ENCODE measurements at regions not wholly inside any gene's neighbourhood (a gene's known extent, or its start where the extent isn't known, plus 50 kb on each side); places are given as distances from the start of the nearest gene placed in this dataset.

GRCh38 chr10:131845505-131846239, 55.1 kb upstream of the PPP2R2D start:
- Histone ChIP-seq H3K79me1 (ENCODE audit: low read length) (no peaks in the 10 kb centered on the region), H3K79me2 (ENCODE audit: control insufficient read depth, insufficient read depth, low read length) (no peaks in the 10 kb centered on the region), H3K27me3 (ENCODE audit: insufficient read depth, low read length, poor library complexity) (no peaks in the 10 kb centered on the region), H4K8ac (ENCODE audit: low read depth, low read length) (no peak overlapping the region), H3K4me1 (ENCODE audit: control insufficient read depth, low read depth, low read length) (no peaks in the 10 kb centered on the region), H3K27ac (ENCODE audit: low read depth, low read length) (no peak overlapping the region), H3K36me3 (ENCODE audit: control insufficient read depth, insufficient read depth, low read length) (no peaks in the 10 kb centered on the region), H3K4ac (ENCODE audit: low read depth, low read length) (no peak overlapping the region), H3K4me2 (ENCODE audit: low read length) (no peak overlapping the region), H2BK5ac (ENCODE audit: low read length) (no peak overlapping the region), H4K5ac (ENCODE audit: low read length) (no peak overlapping the region), H3K23ac (ENCODE audit: low read length) (no peak overlapping the region), H3K18ac (ENCODE audit: low read length) (no peak overlapping the region), H3K56ac (ENCODE audit: low read length) (no peak overlapping the region), H2AK5ac (ENCODE audit: low read length) (no peak overlapping the region), H3K4me3 (ENCODE audit: low read length) (no peak overlapping the region), H2BK120ac (ENCODE audit: low read depth, low read length) (no peak overlapping the region), H3K9ac (ENCODE audit: low read length) (no peak overlapping the region), H2BK15ac (replicated peaks; ENCODE audit: low read depth) (no peak overlapping the region)
- WGBS (ENCODE audit: extremely low coverage, insufficient coverage, low lambda C conversion rate) = no CpG with 5 or more reads among the region's 26 CpGs
- DNase-seq = no peak

DNA sequence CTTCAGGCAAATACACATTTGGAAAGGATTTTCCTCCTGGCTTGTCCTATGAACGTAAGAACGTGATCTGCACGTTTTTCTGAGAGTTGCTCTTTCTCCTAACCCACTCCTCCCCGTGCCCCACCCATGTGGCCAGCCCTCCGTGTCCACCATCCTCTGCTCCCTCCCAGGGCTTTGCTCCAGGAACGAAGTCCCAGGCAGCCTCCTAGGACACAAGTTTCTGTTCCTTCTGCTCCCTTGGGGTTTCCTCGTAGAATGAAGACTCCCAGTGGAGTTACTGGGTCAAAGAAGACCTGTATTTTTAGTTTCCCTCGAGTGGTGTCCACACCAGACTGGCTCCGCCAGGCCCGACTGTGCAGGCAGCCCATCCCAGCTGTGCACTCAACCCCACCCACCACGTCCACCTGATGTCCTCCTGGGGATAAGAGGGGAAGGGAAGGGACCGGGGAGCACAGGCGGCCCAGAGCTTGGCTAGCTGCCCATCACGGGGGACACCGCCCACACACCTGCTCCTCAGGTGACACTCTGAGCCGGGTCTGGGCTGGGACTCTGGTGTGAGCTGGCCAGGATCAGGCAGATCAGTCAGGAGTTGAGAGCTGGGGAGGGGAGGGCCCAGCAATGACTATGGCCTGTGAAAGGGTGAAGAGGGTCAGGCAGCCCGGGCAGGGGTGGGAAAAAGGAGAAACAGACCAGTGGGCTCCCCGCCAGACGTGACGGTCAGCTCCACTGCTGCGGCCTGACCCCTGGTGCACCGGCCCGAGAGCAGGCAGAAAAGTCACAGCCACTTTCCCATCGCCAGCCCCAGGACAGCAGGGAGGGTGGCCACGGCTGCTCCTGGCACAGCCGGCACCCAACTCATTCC, 54.3 kb upstream of the PPP2R2D start:
- no peak overlapping the region for H3K18ac ChIP-seq (ENCODE audit: low read length)
- no peak overlapping the region for H2BK120ac ChIP-seq (ENCODE audit: low read depth, low read length)
- no peak overlapping the region for H3K9ac ChIP-seq (ENCODE audit: low read length)
- no peak for DNase-seq
- H3K27ac ChIP-seq (ENCODE audit: low read depth, low read length) = no peak overlapping the region
- no peaks in the 10 kb centered on the region for H3K4me1 ChIP-seq (ENCODE audit: control insufficient read depth, low read depth, low read length)
- H4K5ac ChIP-seq (ENCODE audit: low read length) = no peak overlapping the region
- WGBS (ENCODE audit: extremely low coverage, insufficient coverage, low lambda C conversion rate) = no CpG with 5 or more reads among the region's 26 CpGs
- H3K4ac ChIP-seq (ENCODE audit: low read depth, low read length) = no peak overlapping the region
- no peak overlapping the region for H2BK5ac ChIP-seq (ENCODE audit: low read length)
- H3K27me3 ChIP-seq (ENCODE audit: insufficient read depth, low read length, poor library complexity) = no peaks in the 10 kb centered on the region
- no peak overlapping the region for H3K4me2 ChIP-seq (ENCODE audit: low read length)
- H3K4me3 ChIP-seq (ENCODE audit: low read length) = no peak overlapping the region
- no peaks in the 10 kb centered on the region for H3K79me1 ChIP-seq (ENCODE audit: low read length)
- no peak overlapping the region for H3K23ac ChIP-seq (ENCODE audit: low read length)
- no peak overlapping the region for H2AK5ac ChIP-seq (ENCODE audit: low read length)
- H4K8ac ChIP-seq (ENCODE audit: low read depth, low read length) = no peak overlapping the region
- H2BK15ac ChIP-seq (replicated peaks; ENCODE audit: low read depth) = no peak overlapping the region
- no peak overlapping the region for H3K56ac ChIP-seq (ENCODE audit: low read length)
- no peaks in the 10 kb centered on the region for H3K36me3 ChIP-seq (ENCODE audit: control insufficient read depth, insufficient read depth, low read length)
- H3K79me2 ChIP-seq (ENCODE audit: control insufficient read depth, insufficient read depth, low read length) = no peaks in the 10 kb centered on the region

DNA sequence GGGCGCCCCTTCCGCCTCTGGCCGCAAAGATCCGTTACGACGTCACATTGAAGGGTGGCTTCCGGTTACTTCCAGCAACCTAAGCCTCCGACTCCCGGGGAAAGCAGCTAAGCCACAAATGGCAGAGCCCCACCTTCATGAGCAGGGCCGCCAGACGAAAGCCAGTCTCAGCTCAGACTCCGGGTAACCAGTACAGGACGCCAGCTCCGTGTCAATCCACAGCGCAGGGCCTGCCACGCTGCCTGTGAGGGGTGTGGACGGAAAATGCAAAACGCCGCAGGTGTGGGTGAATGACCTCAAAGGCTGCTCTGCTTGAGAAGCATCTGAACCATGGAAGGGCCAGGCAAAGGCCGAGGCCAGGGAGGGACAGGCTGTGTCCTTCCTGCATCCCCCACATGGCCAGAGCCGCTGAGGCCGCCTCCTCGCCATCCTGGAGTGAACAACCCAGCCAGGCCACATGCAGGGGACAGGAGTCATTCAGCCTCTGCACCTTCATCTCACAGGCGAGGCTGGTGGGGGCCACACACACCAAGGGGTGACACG, 53.5 kb upstream of the PPP2R2D start:
- Histone ChIP-seq H3K9ac (ENCODE audit: low read length) (no peak overlapping the region), H4K5ac (ENCODE audit: low read length) (no peak overlapping the region), H3K18ac (ENCODE audit: low read length) (no peak overlapping the region), H2BK15ac (replicated peaks; ENCODE audit: low read depth) (no peak overlapping the region), H3K27ac (ENCODE audit: low read depth, low read length) (no peak overlapping the region), H2BK120ac (ENCODE audit: low read depth, low read length) (no peak overlapping the region), H3K4me2 (ENCODE audit: low read length) (no peak overlapping the region), H3K4me3 (ENCODE audit: low read length) (no peak overlapping the region), H3K27me3 (ENCODE audit: insufficient read depth, low read length, poor library complexity) (no peaks in the 10 kb centered on the region), H3K79me2 (ENCODE audit: control insufficient read depth, insufficient read depth, low read length) (no peaks in the 10 kb centered on the region), H3K36me3 (ENCODE audit: control insufficient read depth, insufficient read depth, low read length) (no peaks in the 10 kb centered on the region), H3K56ac (ENCODE audit: low read length) (no peak overlapping the region), H3K4ac (ENCODE audit: low read depth, low read length) (no peak overlapping the region), H3K23ac (ENCODE audit: low read length) (no peak overlapping the region), H3K4me1 (ENCODE audit: control insufficient read depth, low read depth, low read length) (no peaks in the 10 kb centered on the region), H2BK5ac (ENCODE audit: low read length) (no peak overlapping the region), H3K79me1 (ENCODE audit: low read length) (no peaks in the 10 kb centered on the region), H2AK5ac (ENCODE audit: low read length) (no peak overlapping the region), H4K8ac (ENCODE audit: low read depth, low read length) (no peak overlapping the region)
- DNase-seq = no peak
- no CpG with 5 or more reads among the region's 25 CpGs for WGBS (ENCODE audit: extremely low coverage, insufficient coverage, low lambda C conversion rate)

DNA sequence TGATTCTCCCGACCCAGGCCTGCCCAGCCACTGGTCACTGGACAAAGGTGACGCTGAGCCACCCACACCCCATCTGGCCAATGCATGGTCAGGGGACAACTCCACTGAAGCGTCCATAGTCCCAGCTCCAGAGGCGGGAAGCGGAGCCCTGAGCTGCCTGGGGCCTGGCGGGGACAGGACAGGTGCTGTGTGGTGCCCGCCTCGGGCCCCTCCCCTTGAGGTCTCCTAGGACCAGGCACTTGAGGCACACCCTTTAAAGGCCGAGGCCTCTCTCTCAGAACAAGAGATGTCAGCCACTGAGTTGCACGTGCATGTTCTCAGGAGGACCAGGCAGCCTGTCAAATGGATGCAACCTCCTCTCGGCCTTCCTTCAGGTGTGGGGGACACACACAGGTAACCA, 52.5 kb upstream of the PPP2R2D start:
- Histone ChIP-seq H3K4me3 (ENCODE audit: low read length) (no peak overlapping the region), H3K4me1 (ENCODE audit: control insufficient read depth, low read depth, low read length) (no peaks in the 10 kb centered on the region), H4K8ac (ENCODE audit: low read depth, low read length) (no peak overlapping the region), H2BK15ac (replicated peaks; ENCODE audit: low read depth) (no peak overlapping the region), H3K18ac (ENCODE audit: low read length) (no peak overlapping the region), H3K9ac (ENCODE audit: low read length) (no peak overlapping the region), H2AK5ac (ENCODE audit: low read length) (no peak overlapping the region), H3K36me3 (ENCODE audit: control insufficient read depth, insufficient read depth, low read length) (no peaks in the 10 kb centered on the region), H3K79me2 (ENCODE audit: control insufficient read depth, insufficient read depth, low read length) (no peaks in the 10 kb centered on the region), H4K5ac (ENCODE audit: low read length) (no peak overlapping the region), H3K23ac (ENCODE audit: low read length) (no peak overlapping the region), H2BK120ac (ENCODE audit: low read depth, low read length) (no peak overlapping the region), H3K4ac (ENCODE audit: low read depth, low read length) (no peak overlapping the region), H3K27me3 (ENCODE audit: insufficient read depth, low read length, poor library complexity) (no peaks in the 10 kb centered on the region), H3K4me2 (ENCODE audit: low read length) (no peak overlapping the region), H2BK5ac (ENCODE audit: low read length) (no peak overlapping the region), H3K56ac (ENCODE audit: low read length) (no peak overlapping the region), H3K79me1 (ENCODE audit: low read length) (no peaks in the 10 kb centered on the region), H3K27ac (ENCODE audit: low read depth, low read length) (no peak overlapping the region)
- no peak for DNase-seq
- no CpG with 5 or more reads among the region's 11 CpGs for WGBS (ENCODE audit: extremely low coverage, insufficient coverage, low lambda C conversion rate)

DNA sequence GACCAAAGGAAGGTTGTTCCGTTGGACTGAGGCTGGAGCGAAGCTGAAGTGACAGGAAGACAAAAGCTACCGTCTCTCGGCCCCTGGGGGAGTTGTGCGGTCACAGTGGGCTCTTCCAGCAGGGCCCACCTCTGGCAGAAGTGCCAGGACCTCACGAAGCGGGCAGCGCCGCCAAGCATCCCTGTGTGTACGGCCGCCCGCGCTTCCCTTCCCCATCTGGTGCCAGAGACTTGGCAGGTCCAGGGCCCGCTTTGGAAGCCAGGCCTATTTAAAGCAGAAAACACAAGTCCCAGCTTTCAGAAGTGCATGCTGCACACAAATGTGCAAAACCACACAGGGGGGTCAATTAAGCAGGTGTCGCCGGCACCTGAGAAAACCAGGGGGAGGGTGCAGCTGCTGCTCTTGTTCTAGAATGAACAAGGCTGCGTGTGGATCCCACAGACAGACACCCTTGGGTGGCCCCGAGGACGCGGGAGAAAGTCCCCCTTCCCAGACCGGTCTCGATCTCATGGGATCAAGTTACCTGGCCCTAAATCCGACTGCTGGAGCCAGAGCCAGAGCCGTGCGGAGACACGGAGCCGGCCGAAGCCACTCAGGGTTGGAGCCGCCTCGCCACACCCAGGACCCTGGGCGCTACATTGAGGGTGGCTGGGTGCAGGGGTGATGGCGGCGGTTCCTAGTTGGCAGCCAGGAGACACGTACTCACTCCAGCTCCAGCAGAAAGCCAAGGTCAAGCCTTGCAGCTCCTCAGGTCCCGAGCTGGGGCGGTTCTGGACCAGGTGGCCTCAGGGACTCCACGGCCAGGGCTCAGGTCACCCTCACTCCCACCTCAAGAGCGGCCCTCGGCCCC, 51.8 kb upstream of the PPP2R2D start:
- Histone ChIP-seq H2AK5ac (ENCODE audit: low read length) (no peak overlapping the region), H3K4ac (ENCODE audit: low read depth, low read length) (no peak overlapping the region), H3K4me2 (ENCODE audit: low read length) (no peak overlapping the region), H2BK120ac (ENCODE audit: low read depth, low read length) (no peak overlapping the region), H3K36me3 (ENCODE audit: control insufficient read depth, insufficient read depth, low read length) (no peaks in the 10 kb centered on the region), H3K79me1 (ENCODE audit: low read length) (no peaks in the 10 kb centered on the region), H2BK15ac (replicated peaks; ENCODE audit: low read depth) (no peak overlapping the region), H3K4me1 (ENCODE audit: control insufficient read depth, low read depth, low read length) (no peaks in the 10 kb centered on the region), H4K5ac (ENCODE audit: low read length) (no peak overlapping the region), H2BK5ac (ENCODE audit: low read length) (no peak overlapping the region), H3K79me2 (ENCODE audit: control insufficient read depth, insufficient read depth, low read length) (no peaks in the 10 kb centered on the region), H3K23ac (ENCODE audit: low read length) (no peak overlapping the region), H3K4me3 (ENCODE audit: low read length) (no peak overlapping the region), H3K9ac (ENCODE audit: low read length) (no peak overlapping the region), H3K56ac (ENCODE audit: low read length) (no peak overlapping the region), H3K27me3 (ENCODE audit: insufficient read depth, low read length, poor library complexity) (no peaks in the 10 kb centered on the region), H4K8ac (ENCODE audit: low read depth, low read length) (no peak overlapping the region), H3K18ac (ENCODE audit: low read length) (no peak overlapping the region), H3K27ac (ENCODE audit: low read depth, low read length) (no peak overlapping the region)
- no peak for DNase-seq
- no CpG with 5 or more reads among the region's 39 CpGs for WGBS (ENCODE audit: extremely low coverage, insufficient coverage, low lambda C conversion rate)
